SU-DHL-6 (cell line): ENCODE measurements at regions not wholly inside any gene's neighbourhood (a gene's known extent, or its start where the extent isn't known, plus 50 kb on each side); places are given as distances from the start of the nearest gene placed in this dataset.

Experiments
- H2AFZ ChIP-seq: fragments of 200-600 bp; sonication (generic); 2 replicates; pipeline ENCODE4 v1.6.1; 2014; ENCODE audit warnings: low read depth, mild to moderate bottlenecking, moderate library complexity, mixed read lengths, antibody characterized with exemption, low read length; ENCODE audit not compliant: severe bottlenecking
- H3F3A ChIP-seq: fragments of 200-600 bp; shearing (Covaris generic); 2 replicates; pipeline ENCODE4 v1.6.0; 2016; ENCODE audit warnings: antibody characterized with exemption, mild to moderate bottlenecking; ENCODE audit not compliant: insufficient read depth
- H3K27ac ChIP-seq: fragments of 200-600 bp; sonication (generic); 2 replicates; pipeline ENCODE4 v1.5.1; 2016; ENCODE audit warnings: low read depth, mild to moderate bottlenecking, low read length, moderate library complexity, mixed read lengths
- H3K27me3 ChIP-seq: fragments of 200-600 bp; sonication (generic), shearing (Covaris generic); 2 replicates; pipeline ENCODE4 v1.6.0; 2014; ENCODE audit warnings: mild to moderate bottlenecking, low read length
- H3K36me3 ChIP-seq: fragments of 200-600 bp; sonication (generic); 2 replicates; pipeline ENCODE4 v1.6.1; 2014; ENCODE audit warnings: mild to moderate bottlenecking, low read length, mixed read lengths
- H3K4me2 ChIP-seq: fragments of 300-600, 200-600 bp; shearing (Covaris generic), sonication (generic); 2 replicates; pipeline ENCODE4 v1.6.0; 2014; ENCODE audit warnings: low read length, low read depth, mild to moderate bottlenecking; ENCODE audit not compliant: poor library complexity, severe bottlenecking
- H3K4me3 ChIP-seq: fragments of 200-600 bp; sonication (generic); 2 replicates; pipeline ENCODE4 v1.5.1; 2014; ENCODE audit warnings: antibody characterized with exemption, low read length, mild to moderate bottlenecking, mixed read lengths; ENCODE audit not compliant: insufficient read depth, poor library complexity, severe bottlenecking
- H3K79me2 ChIP-seq: fragments of 200-600 bp; sonication (generic); 2 replicates; pipeline ENCODE4 v1.6.1; 2014; ENCODE audit warnings: mild to moderate bottlenecking, low read length, moderate library complexity; ENCODE audit not compliant: insufficient read depth
- H3K9ac ChIP-seq: fragments of 200-600 bp; sonication (generic); 2 replicates; pipeline ENCODE4 v1.7.0; 2014; ENCODE audit warnings: mild to moderate bottlenecking, low read length
- H3K9me2 ChIP-seq: fragments of 200-600 bp; sonication (generic); replicated peaks from 2 replicates; pipeline ENCODE4 v1.6.1; 2014; ENCODE audit warnings: low read length; ENCODE audit not compliant: insufficient read depth
- H3K9me3 ChIP-seq: fragments of 200-600 bp; sonication (generic); 2 replicates; pipeline ENCODE4 v1.6.1; 2014; ENCODE audit warnings: low read length, mixed read lengths; ENCODE audit not compliant: insufficient read depth
- H4K20me1 ChIP-seq: fragments of 200-600 bp; sonication (generic); 2 replicates; pipeline ENCODE4 v1.6.1; 2014; ENCODE audit warnings: low read depth, mild to moderate bottlenecking, antibody characterized with exemption, low read length, moderate library complexity, mixed read lengths
- CTCF ChIP-seq: fragments of 200-600 bp; sonication (generic); IDR thresholded peaks from one replicate; pipeline ENCODE4 v1.5.1; 2017; ENCODE audit warnings: antibody characterized with exemption, mild to moderate bottlenecking, low read length, moderate library complexity; ENCODE audit not compliant: insufficient read depth, poor library complexity, severe bottlenecking
- EZH2phosphoT487 ChIP-seq: fragments of 200-600 bp; sonication (generic), shearing (Covaris generic); conservative IDR thresholded peaks from 2 replicates; pipeline ENCODE4 v1.6.1; 2018; ENCODE audit warnings: mild to moderate bottlenecking, antibody characterized with exemption, low read length, moderate library complexity, mixed read lengths

- no peaks in the 10 kb centered on the region for H3K27me3 ChIP-seq
- TF ChIP-seq EZH2phosphoT487 (no peak), CTCF (no peak)
These were observed 335.2 kb downstream of the LRATD1 start for GRCh38 chr2:14967729-14968128.

GRCh38 chr2:14975381-14975780 lies 342.9 kb downstream of the LRATD1 start:
- no peaks in the 10 kb centered on the region for H3K9me2 ChIP-seq
- no peaks in the 10 kb centered on the region for H3F3A ChIP-seq
- H3K9me3 ChIP-seq, result no peaks in the 10 kb centered on the region
- no peak overlapping the region for H2AFZ ChIP-seq
- no peaks in the 10 kb centered on the region for H3K36me3 ChIP-seq
- H3K4me3 ChIP-seq, result no peak overlapping the region
- H3K27me3 ChIP-seq, result no peaks in the 10 kb centered on the region
- no peaks in the 10 kb centered on the region for H3K79me2 ChIP-seq
- no peak overlapping the region for H3K9ac ChIP-seq
- no peaks in the 10 kb centered on the region for H4K20me1 ChIP-seq
- no peak overlapping the region for H3K27ac ChIP-seq
- H3K4me2 ChIP-seq, result no peak overlapping the region
- TF ChIP-seq CTCF, result no peak
- no peak for TF ChIP-seq EZH2phosphoT487

More at GRCh38 chr2:14967729-14968128, 335.2 kb downstream of the LRATD1 start:
- no peak overlapping the region for H3K9ac ChIP-seq
- no peaks in the 10 kb centered on the region for H4K20me1 ChIP-seq
- H3K9me3 ChIP-seq, result no peaks in the 10 kb centered on the region
- H3K27ac ChIP-seq, result no peak overlapping the region
- H3K36me3 ChIP-seq, result no peaks in the 10 kb centered on the region
- H3K79me2 ChIP-seq, result no peaks in the 10 kb centered on the region
- H2AFZ ChIP-seq, result no peak overlapping the region
- no peak overlapping the region for H3K4me3 ChIP-seq
- no peaks in the 10 kb centered on the region; the same call in 1 of the 2 replicates for H3K9me2 ChIP-seq
- no peak overlapping the region for H3K4me2 ChIP-seq
- no peaks in the 10 kb centered on the region for H3F3A ChIP-seq

- TF ChIP-seq CTCF, result no peak
- no peak for TF ChIP-seq EZH2phosphoT487
- Histone ChIP-seq H3F3A (no peaks in the 10 kb centered on the region), H3K9me3 (no peaks in the 10 kb centered on the region), H3K9me2 (no peaks in the 10 kb centered on the region), H3K79me2 (no peaks in the 10 kb centered on the region), H3K4me2 (no peak overlapping the region), H3K27ac (no peak overlapping the region), H3K36me3 (no peaks in the 10 kb centered on the region), H3K4me3 (no peak overlapping the region), H2AFZ (no peak overlapping the region), H4K20me1 (no peaks in the 10 kb centered on the region), H3K9ac (no peak overlapping the region), H3K27me3 (no peaks in the 10 kb centered on the region)
These were observed 344.5 kb downstream of the LRATD1 start for GRCh38 chr2:14977021-14977420.
